ENCODE measurements at regions not wholly inside any gene's neighbourhood (a gene's known extent, or its start where the extent isn't known, plus 50 kb on each side); places are given as distances from the start of the nearest gene placed in this dataset.
A peak's percentile ranks its signal among the peaks of the same experiment; 100 is the strongest.
"Not testable (repeated sequence)": the region's sequence is repeated elsewhere in the genome, so short reads cannot be mapped to it uniquely, and the experiment has no call there.

DNA sequence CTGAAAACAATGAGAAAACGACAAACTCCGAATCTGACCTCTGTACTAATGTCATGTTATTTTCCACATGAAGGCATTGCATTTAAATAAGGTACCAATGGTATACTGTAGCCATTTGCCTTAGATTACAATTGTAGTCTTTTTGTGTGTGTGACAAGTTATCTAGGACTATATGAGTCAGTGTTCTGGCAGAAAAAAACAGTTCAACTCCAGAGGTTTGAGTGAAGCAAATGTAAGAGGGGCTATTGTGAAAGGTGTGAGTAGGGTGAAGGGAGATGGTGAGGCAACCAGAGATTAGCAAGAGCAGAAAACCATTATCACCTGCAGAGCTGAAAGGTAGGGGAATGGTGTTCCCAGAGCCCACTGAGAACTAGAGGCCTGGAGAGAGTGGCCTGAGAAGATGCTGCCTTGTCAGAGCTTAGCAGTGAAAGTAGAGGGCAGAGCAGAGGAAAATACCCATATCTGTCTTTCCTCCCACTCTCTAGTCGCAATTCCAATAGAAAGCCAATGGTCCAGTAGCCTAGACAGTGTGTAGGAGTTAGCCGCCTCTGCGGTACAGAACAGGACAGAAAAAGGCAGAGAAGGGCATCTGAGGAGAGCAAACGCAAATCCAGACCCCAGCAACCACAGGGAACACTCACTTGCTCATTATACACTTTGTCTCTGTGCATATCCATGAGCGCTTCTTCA lies 112.2 kb downstream of the DYRK2 start:
- DNase-seq, result no peak

DNA sequence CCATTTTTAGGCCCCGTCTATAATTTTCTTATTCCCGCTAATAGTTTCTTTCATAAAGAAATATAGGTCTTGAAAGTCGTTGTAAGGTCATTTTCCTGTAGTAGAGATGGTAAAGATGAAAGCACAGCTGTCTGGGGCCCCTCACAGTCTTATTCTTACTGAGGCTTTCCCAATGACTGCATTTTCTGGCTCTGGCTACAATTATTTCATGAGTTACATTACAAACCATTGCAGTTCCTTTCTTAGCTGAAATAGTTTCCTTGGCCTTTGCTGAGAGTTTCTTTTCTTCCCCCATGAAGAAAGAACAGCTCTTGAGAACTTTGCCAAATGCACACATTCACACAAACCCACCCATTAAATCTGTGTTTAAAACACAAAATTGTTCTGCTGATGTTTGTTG lies 113.0 kb downstream of the DYRK2 start:
- no peak for DNase-seq

DNA sequence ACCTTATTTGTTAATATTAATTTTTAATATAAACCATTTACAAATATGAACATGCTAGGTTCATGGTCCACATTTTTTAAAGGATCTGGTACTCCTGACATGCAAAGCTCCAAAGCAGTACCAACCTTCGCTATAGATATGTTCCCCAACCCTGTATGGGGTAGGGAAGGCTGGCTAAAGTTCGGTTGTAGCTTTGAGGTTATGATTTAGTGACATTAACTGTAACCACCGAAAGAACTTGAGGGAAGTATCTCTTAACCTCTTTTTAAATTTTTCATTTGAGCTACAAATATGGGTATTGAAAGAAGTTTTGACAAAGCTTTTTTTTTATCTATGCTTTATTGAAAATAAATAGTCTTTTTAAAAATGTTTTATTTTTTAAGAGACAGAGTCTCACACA lies 115.5 kb downstream of the DYRK2 start:
- DNase-seq, result no peak

DNA sequence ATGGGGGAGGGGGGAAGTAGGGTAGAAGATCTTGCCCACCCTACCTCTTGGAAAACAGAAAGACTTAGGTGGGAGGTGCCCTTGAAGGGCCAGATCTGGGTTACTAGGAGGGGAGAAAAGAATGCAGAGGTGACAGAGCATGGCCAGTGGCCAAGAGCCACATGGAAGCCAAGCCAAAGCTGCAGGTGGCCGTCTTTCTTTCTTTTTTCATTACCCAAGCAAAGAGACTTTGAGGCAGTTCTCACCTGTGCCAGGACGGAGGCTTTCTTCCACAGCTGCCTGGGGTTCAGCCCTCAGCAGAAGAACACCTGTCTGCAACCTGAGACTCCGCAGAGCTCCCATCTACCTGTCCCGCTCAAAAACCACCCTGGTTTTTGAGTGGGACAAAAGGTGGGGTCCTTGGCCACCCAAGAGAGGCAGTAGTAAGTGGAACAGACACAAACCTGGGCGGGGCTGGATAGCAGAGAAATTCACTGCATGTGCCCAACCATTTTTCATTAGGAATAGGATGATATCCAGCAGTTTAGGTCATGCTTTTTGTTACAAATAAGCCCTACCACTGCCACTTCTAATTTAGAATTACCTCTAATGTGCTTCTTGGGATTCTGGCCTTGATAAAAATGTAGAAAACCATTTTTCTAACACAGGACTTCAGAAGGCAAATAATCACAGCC lies 116.5 kb downstream of the DYRK2 start:
- peak; percentile 40 for DNase-seq

DNA sequence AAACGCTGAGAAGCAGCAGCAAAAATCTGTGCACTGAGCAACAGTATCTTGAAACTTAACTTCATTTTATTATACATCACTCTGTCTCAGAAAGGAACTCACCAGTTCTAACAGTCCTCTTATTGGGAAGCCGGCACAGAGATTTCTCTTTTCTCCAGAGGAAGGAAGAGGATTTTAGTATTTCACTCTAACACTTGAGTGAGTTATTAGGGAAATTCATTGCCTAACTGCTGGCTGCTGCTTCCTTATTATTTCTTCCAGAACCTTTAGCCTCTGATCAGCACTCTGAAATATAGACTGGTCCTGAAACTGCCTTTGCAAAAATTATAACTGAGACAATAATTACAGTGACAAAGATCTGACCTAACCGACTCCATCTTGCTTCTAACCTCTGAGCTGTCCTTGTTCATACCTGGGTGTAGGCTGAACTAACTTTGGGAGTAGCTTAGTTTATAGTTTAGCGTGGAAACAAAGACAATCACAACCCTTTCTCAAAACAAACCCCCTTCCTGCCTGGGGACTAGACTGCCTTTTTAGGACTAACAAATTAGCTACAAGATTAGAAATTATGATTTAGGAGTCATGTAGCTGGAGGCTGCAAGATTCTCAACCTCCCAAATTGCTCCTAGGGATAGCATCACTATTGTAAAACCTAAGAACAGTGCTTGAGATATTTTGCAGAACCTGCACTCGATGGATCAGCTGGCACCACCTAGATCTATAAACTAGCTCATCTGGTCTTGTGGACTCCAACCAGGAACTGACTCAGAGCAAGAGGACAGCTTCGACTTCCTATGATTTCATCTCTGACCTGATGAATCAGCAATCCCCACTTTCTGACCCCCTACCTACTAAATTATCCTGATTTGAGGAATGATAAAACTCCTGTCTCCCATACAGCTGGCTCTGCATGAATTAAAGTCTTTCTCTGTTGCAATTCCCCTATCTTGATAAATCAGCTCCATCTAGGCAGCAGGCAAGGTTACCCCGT lies 117.5 kb downstream of the DYRK2 start:
- DNase-seq, result no peak

DNA sequence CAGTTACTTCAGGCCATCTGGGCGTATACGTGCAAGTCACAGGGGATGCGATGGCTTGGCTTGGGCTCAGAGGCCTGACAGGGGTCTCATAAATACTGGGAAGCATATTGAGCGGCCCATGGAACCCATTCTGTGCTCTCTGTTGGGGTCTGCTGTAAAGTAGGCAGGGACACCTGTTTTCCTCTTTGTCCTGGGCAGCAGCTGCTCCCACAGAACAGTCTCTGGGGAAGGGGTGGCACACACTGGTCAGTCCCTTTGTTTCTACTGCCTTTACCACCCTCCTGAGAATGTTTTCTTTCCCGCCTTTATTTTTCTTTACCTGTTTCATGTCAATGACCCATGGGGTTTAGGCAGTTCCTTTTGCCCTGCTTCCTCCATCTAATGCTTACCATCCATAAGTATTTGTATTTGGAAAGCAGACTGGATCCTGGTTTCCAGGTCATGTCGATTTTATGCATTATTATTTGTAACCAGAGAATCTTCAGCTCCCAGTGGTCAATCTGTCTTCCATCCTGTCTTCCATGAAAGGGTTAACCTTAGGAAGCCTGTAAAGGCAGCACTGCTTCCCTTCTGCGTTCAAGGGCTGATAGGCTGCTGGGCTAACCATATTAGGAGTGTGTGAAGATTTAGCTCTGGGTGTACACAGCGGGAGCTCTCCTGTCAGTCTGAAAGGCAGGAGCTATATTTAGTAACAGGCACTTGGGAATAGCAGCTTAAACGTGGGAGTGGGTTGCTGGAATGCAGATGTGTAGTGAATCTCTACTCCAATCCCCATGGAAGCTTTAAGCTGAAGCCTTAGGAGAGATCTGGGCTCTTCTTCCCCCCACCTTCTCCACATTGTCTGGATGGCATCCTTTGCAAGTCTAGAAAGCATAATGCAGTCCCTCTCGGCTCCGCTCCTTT lies 124.0 kb downstream of the DYRK2 start:
- DNase-seq, result no peak

DNA sequence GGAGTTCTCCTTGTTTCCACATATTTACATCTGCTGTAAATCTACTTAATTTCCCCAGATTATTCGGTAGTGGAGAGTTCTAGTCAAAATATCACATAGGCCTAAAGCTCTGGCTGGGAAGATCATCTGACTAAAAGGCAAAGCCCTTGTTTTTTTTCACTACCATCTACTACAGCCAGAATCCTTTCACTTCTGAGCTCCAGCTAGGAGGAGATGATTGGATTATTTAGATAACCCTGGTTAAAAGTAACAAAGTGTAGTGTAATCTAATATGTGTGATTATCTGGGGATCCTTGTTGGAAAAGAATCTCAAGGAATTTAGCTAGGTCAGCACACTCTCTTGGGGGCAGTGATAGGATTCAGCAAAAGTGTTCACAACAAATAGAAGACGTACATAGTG lies 125.4 kb downstream of the DYRK2 start:
- no peak for DNase-seq

DNA sequence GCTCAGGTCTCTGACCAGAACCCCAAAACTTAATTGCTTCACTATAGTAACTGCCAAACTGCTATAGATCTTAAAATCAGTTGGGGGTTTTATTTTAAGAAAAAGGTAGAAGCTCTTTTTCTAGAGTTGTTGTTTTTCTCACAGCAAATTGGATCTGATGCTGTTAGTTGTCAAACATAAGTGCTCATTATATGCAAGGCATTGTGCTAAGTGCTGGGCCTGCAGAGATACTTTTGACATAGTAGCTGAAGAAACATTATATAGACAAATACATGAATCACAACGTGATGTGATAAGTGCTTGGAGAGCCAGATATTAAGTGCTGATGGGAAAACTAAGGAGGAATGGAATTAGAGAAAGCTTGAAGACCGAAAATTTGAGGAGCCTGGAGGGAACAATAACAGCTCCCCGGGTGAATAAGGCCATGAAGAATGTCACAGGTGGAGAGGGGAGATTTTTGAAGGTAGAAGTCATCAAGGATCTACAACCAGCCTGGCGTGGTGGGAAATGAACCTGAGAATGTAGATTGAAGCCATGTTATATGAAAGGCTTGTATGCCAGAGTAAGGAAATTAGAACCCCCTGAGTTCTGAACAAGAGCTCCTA lies 126.5 kb downstream of the DYRK2 start:
- no peak for DNase-seq

DNA sequence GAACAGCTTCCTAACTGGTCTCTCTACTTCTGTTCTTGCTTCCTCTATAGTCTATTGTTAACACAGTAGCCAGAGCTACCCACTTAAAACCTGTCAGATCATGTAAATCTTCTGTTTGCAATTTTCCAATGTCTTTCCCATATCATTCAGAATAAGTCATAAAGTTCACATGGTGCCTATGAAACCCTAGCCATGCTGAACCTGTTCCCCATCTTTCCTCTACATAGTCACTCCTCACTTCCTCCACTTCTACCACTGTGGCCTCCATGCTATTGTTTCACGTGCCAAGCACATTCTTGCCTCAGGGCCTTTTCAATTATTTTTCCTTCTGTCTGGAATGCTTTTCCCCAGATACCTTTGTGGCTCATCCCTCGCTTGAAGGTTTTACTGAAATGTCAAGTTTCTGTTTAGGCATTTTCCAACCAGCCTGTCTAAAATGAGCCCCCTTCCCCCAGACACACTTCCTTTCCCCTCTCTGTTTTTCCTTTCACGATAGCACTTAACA lies 132.1 kb downstream of the DYRK2 start:
- no peak for DNase-seq

DNA sequence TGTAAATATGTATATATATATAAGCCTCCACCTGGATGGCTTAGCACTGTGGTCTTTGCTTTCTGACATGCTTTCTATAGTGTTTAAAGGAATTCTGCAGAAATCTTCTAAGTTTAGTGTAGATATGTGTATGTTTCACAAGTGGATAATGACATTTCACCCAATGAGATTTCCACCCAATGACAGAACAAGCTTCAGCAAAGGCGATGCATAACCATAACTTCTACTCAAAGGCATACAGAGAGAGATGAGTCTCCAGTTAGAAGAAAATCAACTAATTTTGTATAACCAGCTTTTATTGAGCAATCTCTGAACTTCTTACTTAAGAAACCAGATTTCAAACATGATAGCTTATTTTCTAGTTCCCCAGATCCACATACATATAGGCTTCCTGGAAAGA lies 134.0 kb downstream of the DYRK2 start:
- no peak for DNase-seq

DNA sequence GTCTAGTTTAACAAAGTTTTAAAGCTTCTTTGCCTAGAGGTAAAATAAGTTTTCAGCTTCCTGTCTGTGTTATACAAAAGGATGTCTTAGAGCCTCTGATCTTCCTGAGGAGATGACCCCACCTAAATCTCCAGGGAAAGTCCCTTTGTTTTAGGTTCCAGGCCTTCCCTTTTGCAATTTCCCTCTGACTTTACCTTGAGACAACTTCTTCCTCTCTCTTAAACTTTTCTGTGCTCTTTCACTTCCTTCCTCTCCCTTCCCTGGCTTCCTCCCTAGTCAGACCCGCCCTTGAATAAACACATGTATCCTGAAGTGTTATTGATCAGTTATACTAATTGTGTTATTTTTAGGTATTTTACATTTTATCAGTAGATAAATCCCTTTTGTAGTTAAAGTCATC lies 134.8 kb downstream of the DYRK2 start:
- DNase-seq, result no peak

DNA sequence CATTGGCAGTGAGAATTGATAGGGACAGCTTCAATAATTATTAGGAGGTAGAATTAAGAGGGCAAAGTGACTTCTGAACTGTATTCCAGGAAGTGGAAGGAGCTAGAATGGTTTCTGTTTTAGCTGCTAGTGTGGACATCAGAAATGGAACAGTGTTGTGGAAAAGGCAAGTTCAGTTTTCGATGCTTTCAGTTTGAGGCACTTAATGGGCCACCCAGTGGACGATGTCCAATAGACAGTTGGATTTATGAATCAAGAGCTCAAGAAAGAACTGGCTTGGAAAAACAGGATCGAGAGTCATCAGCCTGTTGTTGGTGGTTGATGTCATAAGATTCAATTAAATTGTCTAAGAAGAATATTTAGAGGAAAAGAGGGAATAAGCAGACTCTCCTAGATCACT lies 136.3 kb downstream of the DYRK2 start:
- no peak for DNase-seq

DNA sequence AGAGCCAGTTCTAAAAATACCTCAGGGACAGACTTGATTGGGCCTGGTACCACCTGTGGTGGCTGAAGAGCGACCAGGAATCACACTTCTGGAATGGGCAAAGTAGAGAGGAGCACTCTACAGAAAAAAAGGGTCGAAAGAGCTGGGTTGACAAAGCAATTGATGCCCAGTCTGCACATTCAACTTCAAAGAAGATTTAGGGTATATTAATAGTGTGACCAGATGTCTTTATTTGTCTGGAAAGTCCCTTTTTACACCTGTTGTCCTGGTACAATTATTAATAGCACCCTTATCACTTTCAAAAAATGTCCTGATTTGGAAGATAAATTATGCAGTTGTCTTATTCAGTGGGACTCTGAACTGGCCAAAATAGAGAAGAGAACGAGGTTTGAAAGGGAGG lies 137.5 kb downstream of the DYRK2 start:
- DNase-seq, result no peak

DNA sequence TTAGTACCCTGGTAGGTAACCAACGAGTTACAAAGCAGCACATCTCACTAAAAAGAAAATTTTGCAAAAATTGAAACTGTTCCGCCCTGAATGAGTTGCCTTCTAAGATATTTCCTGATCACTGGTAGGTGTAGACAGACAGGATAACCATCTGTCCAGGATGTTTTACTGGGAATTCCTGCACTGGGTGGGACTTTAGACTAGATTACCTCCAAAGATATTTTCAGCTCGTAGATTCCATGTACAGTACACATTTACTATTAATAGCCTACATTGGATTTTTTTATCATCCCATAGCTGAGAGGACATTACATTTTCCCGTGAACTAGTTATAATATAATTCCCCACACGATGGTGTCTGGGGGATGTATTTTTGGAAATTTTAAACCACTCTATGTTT lies 139.6 kb downstream of the DYRK2 start:
- DNase-seq, result no peak

DNA sequence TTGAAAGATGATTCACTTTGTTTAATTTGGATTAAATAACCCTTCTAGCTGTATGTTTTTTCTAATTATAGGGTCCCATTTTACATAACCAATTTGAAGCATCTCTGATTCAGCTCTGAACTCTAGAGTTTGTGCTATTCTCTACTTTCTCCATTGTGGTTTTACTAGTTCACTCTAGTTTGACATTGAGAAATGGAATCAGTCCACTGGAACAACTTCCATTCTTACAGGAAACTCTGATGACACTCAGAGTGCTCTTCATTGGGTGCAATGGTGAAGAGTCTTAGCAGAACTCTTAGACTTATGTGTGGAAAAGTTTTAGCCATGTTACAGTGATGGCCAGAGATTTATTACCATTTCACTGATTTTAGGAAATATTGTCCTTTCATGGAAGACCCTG lies 140.7 kb downstream of the DYRK2 start:
- DNase-seq, result no peak

DNA sequence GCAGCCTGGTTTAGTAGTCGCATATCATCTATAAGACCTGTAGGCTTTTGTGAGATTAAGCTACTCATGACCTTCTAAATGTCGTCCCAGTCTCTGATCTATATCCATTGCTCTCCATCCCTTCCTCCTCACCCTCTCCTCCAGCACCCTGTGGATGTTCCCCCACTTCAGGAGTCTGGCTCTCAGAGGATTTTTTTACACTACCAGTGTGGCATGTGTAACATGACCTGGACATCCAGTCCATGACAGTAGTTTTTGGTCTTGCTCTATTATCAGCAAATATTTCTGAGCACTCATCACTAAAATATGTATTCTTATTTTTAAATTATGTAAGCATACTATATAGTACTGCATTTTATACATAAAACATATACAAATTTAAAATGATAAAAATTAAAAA lies 142.1 kb downstream of the DYRK2 start:
- no peak for DNase-seq

DNA sequence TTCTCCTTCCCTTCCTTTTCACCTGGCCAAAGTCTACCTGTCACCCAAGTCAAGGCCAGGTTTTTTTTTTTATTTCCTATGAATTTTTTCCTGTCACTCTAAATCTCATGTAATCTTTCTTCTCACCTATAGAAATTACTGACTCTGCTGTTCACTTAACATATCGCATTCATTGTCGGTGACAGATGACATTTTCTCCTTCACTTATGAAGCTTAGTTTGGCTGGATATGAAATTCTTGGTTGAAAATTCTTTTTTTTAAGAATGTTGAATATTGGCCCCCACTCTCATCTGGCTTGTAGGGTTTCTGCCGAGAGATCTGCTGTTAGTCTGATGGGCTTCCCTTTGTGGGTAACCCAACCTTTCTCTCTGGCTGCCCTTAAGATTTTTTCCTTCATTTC lies 142.8 kb downstream of the DYRK2 start:
- not testable (repeated sequence) for DNase-seq

DNA sequence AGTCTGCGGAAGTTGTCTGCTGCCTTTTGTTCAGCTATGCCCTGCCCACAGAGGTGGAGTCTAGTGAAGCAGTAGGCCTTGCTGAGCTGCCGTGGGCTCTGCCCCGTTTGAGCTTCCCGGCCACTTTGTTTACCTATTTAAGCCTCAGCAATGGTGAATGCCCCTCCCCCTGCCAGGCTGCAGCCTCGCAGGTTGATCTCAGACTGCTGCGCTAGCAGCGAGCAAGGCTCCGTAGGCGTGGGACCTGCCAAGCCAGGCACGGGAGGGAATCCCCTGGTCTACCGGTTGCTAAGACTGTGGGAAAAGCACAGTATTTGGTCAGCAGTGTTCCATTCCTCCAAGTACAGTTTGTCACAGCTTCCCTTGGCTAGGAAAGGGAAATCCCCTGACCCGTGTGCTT lies 143.6 kb downstream of the DYRK2 start:
- no peak for DNase-seq

DNA sequence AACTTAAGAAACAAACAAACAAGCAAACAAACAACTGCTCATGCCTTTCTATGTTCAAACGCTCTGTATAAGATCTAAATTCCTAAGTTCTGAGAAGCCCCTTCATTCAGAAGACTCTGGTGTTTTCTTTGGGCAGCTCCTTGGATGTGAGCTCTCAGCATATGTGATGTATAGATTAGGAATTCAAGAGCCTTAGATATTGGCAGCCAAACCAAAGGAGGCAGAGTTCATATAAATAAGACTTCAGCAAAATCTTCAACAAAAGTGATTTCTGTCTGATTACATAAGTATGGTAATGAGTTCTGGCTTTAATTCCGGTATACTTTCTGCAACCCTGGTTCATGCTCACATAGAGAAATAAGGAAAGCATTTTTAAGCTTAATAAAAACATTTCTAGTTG lies 145.6 kb downstream of the DYRK2 start:
- no peak for DNase-seq

DNA sequence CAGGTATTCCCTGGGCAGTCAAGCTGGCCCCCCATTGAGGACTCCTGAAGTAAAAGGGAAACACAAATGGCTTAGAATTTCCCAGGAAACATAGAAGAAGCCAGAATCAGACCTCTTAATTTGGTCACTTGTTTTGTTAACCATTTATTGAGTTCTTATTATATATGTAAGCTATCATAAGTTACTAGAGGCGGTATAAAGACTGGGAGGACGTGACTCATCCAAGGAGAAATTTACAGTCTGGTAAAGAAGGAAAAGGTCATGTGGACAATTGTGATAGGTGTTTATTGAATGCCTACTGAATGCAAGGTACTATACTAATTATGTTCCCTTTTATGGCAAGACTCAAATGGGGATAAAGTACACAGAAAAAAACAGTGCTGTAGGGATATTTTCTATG lies 146.7 kb downstream of the DYRK2 start:
- no peak for DNase-seq

DNA sequence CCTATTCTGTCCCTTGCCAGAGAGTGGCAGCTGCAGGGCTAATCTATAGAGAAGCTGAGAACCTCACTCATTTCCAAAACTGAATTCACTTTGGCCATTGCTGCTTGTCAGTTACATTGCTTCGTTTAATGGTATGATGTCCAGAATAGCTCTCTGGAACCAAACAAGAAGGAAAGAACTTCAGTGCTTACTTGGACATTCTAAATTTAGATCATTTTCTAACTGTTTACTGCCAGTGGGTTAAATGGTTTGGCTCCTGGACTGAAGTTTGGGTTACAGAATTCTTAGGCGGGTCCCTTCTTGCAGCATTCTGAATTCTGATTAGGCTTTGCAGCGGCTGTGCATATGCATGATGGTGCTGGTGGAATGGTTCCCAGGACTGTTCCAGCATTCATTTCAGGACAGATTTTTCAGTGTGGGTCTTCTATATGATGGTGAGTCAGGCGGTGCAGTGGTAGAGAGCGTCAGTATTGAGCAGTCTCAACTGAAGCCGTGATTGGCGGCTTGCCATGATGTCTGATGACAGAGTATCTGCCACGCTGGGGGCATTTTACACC lies 148.7 kb downstream of the DYRK2 start:
- no peak for DNase-seq

DNA sequence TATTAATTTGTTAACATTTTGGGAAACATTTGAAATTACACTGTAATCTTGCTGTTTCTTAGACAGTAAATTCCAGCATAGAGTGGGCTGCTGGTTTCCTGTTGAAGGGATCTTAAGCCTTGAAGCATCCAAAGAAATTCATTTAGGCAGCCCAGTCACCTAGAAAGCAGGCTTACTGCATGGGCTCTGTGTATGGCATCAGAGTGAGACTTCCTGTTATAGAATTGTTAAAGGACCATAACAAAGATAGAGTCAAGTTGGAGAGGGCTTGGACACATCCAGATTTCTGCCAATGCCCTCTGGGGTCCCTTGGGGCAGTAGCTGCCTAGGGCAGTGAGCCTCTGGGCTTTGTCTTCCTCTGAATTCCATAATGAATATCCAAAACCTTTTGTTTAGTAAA lies 149.2 kb downstream of the DYRK2 start:
- no peak for DNase-seq

Measured in DMS79 (cell line).